BE2C (cell line): ENCODE measurements at regions not wholly inside any gene's neighbourhood (a gene's known extent, or its start where the extent isn't known, plus 50 kb on each side); places are given as distances from the start of the nearest gene placed in this dataset.

Experiments
- DNase-seq: peaks from one replicate; pipeline ENCODE4 v3.0.0-alpha.2; 2020
- H3K27me3 ChIP-seq: fragments of 250-450 bp; sonication (Bioruptor Pico); 2 replicates; pipeline ENCODE4 v1.5.1; 2020; ENCODE audit warnings: mild to moderate bottlenecking
- H3K36me3 ChIP-seq: fragments of 250-450 bp; sonication (Bioruptor Pico); 2 replicates; pipeline ENCODE4 v1.5.1; 2020; ENCODE audit warnings: mild to moderate bottlenecking
- H3K4me1 ChIP-seq: fragments of 250-450 bp; sonication (Bioruptor Pico); 2 replicates; pipeline ENCODE4 v1.5.1; 2020
- H3K4me3 ChIP-seq: 2 replicates; pipeline ENCODE4 v1.5.1; 2011; ENCODE audit warnings: low read depth, low read length
- H3K9me3 ChIP-seq: fragments of 250-450 bp; sonication (Bioruptor Pico); 2 replicates; pipeline ENCODE4 v1.5.1; 2020
- CTCF ChIP-seq: IDR thresholded peaks from 2 replicates; pipeline ENCODE4 v1.5.1; 2012; ENCODE audit warnings: mild to moderate bottlenecking, low read depth, low read length

GRCh38 chr6:133759524-133759923 lies 129.4 kb upstream of the TCF21 start:
- H3K4me1 ChIP-seq, result no peaks in the 10 kb centered on the region
- no peak for TF ChIP-seq CTCF
- no peak for DNase-seq
- H3K4me3 ChIP-seq, result no peak overlapping the region
- H3K27me3 ChIP-seq, result peaks cover 23% of the 10 kb centered on the region
- no peaks in the 10 kb centered on the region for H3K9me3 ChIP-seq
- H3K36me3 ChIP-seq, result no peaks in the 10 kb centered on the region

- no peak for TF ChIP-seq CTCF
- Histone ChIP-seq H3K9me3 (no peaks in the 10 kb centered on the region), H3K36me3 (no peaks in the 10 kb centered on the region), H3K4me3 (no peak overlapping the region), H3K27me3 (peaks cover 19% of the 10 kb centered on the region), H3K4me1 (no peaks in the 10 kb centered on the region)
- DNase-seq, result no peak
Observed at GRCh38 chr6:133761706-133762105, 127.2 kb upstream of the TCF21 start.

- Histone ChIP-seq H3K36me3 (no peaks in the 10 kb centered on the region), H3K4me1 (no peaks in the 10 kb centered on the region)
Observed at GRCh38 chr6:133764008-133764753, 124.7 kb upstream of the TCF21 start.

GRCh38 chr6:133764754-133765208 lies 124.1 kb upstream of the TCF21 start:
- Histone ChIP-seq H3K36me3 (no peaks in the 10 kb centered on the region), H3K4me1 (no peaks in the 10 kb centered on the region), H3K4me3 (no peak overlapping the region), H3K9me3 (no peaks in the 10 kb centered on the region), H3K27me3 (peaks cover 11% of the 10 kb centered on the region)
- DNase-seq, result no peak
- TF ChIP-seq CTCF, result no peak

More at GRCh38 chr6:133764008-133764753, 124.7 kb upstream of the TCF21 start:
- no peak overlapping the region for H3K4me3 ChIP-seq
- peaks cover 15% of the 10 kb centered on the region for H3K27me3 ChIP-seq
- DNase-seq, result no peak
- H3K9me3 ChIP-seq, result no peaks in the 10 kb centered on the region
- TF ChIP-seq CTCF, result no peak

- no peak for TF ChIP-seq CTCF
- H3K4me1 ChIP-seq, result no peaks in the 10 kb centered on the region
Observed at GRCh38 chr6:133767357-133767970, 121.4 kb upstream of the TCF21 start.

More at GRCh38 chr6:133767357-133767970, 121.4 kb upstream of the TCF21 start:
- Histone ChIP-seq H3K9me3 (no peaks in the 10 kb centered on the region), H3K27me3 (no peaks in the 10 kb centered on the region; the same call in 1 of the 2 replicates), H3K4me3 (no peak overlapping the region), H3K36me3 (no peaks in the 10 kb centered on the region)
- DNase-seq, result no peak
